NOMO-1 treated with DMSO at 0.1 percent for 48 hours (cell line): ENCODE measurements at regions not wholly inside any gene's neighbourhood (a gene's known extent, or its start where the extent isn't known, plus 50 kb on each side); places are given as distances from the start of the nearest gene placed in this dataset.

Source experiments
- DNase-seq: peaks from one replicate; lab custom pipeline; 2025; ENCODE audit not compliant: unreplicated experiment; lab: John Stamatoyannopoulos, UW

DNA sequence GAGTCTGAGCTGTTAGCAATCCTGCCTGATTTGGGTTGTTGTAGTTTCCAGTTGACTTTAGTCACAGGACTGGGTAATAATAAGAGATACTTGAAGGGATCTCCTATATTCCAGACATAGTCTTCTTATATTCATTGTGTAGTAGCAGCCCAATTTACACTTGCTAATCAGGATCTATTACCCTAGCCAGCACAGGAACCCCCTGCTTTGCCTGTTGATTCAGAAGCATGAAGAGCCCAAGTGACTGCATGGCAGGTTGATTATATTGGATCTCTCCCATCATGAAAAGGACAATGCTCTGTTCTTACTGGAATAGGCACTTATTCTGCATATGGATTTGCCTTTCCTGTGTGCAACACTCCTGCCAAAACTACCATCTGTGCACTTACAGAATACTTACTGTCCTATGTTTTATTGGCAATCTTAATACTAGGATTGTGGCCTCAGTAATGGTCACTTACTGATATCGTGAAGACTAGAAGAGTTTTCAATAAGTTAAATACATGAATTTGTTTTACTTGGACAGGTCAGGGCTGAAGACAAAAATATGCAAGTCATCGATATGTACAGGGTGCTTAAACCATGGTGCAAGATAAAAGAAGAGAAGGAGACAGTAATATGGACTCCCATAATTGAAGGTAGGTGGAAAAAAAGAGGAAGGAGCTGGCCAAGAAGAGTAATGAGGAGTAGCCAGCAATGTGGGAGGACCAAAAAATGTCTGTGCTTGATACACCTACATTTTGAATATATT is 304.1 kb downstream of the MCTP2 start:
- DNase-seq, result no peak

DNA sequence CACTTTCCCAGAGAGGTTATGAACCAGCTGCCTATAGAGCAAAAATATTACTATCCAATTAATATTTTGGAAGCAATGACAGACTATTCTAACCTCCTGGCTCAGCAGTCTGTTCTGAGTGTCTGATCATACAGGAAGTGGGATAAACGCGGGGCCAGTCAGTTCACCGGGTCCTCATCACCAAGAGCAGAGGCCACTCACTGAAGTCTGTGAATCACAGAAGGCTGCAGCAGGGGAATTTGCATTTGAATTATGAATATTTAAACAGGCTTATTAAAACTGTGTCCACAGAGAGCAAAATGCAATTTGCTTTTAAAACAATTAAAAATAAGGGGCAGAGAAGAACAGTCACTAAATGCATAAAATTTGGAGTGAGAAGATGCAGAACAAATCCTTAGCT is 305.2 kb downstream of the MCTP2 start:
- no peak for DNase-seq

DNA sequence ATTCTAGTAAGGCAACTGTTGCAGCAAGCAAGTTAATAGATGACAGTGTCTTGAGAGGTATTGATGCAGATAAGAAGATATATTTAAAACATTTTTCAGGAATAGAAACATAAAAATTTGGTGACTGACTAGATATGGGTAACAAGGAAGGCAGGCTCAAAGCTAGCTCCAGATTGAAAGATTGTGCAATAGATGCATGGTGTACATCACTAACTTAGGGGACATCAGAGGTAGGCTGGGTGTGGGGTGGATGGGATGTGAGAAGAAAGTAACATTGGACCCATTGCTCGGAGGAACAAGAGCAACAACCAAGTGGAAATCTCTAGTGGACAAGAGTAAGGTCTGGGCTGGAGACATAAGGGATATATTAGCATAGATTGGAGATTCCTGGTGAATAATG is 306.9 kb downstream of the MCTP2 start:
- DNase-seq, result no peak

DNA sequence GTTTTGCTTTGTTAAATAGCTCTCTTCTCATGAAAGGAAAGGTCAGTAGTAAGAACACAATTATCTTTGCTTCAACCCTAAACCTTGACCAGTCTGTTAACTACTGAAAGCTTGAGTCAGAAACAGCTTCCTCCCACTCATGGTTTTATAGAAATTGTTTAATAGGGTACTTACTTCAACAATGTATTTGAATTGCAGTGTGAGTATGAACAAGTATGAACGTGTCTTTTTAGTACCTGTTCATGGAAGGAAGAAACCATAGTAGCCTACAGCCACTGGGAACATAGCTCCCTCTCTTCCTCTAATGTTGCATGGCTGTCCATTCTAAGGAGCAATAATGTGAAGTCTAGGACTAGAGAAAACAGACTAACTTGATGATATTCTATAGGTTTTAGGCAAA is 311.0 kb downstream of the MCTP2 start:
- no peak for DNase-seq

DNA sequence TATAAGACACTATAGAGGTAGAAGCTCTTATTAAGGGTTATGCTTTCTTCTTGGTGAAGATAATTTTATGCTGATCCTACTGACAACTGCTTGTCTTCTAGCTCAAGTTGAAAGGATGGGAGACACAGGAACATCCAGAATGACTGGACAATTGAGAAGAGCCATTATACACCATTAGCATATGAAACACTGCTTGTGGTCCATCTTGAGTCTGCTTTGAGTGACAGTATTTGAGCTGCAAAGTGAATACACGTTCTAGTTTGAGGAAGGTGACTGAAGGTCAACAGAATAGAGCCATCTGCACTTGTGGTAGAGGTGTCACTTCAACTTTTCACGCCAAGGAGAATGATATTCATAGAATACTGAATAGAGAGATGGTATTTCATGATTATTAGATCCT is 315.4 kb downstream of the MCTP2 start:
- no peak for DNase-seq

DNA sequence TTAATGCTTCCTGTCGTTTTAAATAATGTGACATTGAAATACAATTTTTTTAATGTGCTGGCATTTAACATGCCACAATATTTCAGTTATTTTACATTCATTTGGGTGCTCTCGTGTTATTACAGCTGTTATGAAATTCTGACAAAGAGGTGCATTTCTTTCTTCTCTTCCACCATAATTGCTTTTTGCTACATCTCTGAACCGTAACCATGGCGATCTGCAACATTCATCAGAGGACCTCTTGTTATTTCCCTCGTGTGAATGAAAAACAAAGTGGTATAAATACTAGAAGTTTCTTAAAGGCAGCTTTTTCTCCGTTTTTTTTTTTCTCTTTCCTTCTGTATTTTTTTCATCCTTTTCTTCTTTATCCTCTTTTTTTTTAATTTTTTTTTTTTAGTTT is 316.4 kb downstream of the MCTP2 start:
- DNase-seq, result no peak

DNA sequence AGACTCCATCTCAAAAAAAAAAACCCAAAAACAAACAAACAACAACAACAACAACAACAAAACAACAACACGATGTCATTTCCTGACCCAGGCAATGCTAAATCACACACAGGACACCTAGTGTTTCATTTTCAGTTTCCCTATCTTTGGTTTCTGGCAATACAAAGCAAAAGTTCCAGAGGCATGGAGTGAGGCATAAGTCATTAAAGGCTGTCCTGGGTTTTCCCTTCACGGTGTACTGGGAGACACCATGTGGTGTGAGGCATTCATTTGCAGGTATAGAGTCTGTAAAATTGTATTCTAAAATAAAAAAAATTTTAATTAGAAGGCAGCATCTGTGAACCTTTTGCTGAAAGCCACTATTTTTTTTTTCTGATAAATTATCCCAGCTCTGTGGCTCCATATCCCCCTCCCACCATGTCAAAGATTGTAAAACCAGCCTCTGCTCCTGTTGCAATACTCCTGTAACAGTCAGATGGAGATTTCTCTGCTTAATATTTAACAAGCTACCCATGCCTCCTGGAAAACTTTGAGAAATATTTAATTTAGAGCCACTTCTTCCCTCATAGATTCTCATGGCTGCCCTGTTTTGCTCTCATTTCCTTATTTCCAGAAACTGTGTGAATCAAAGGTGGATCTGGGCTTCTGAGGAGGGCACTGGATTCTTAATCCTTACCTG is 324.6 kb downstream of the MCTP2 start:
- DNase-seq, result no peak

DNA sequence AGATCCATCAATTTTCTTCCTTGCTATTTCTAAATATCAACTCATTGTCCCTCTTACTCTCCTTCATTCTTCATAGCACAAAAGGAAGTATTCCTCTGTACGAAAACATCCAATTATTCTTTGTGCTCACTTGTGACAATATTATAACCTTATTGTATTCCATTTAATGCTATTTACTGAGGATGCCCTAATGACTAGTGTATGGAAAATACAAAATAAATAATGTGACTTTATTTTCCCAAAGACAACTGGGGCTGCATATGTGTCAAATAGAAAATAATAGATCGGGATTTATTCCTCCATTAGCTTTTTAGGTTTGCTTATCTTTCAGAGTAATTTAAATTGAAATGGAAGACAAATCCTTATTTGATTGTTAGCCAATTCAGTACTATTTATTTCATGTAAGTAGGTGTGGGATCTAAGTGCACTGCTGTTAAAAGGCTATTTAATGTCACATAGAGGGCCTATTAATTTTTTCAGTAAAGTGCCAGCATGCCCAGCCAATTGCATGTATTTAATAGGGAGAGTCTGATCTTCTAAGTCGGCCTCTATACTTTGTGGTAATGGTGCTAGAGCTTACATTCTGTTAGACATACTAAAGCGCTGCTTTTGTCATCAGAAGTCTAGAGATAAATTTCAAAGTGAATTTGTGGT is 329.8 kb downstream of the MCTP2 start:
- no peak for DNase-seq

DNA sequence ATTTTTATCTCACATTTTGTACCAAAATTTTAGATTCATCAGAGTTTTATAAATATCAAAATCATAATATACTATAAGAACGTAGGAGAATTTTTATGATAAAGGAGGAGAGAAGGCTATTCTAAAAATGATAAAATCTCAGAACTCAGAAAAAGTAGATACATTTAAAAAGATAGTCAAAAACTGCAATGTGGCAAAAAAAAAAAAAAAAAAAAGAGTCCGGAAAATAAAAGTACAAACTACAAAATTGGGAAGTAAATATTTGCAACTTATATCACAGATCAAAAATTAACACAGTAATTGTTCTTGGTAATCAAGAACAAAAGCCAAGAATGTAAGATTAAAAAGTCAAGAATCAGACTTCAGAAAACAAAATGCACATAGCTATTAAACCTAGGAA is 332.1 kb downstream of the MCTP2 start:
- DNase-seq, result no peak

DNA sequence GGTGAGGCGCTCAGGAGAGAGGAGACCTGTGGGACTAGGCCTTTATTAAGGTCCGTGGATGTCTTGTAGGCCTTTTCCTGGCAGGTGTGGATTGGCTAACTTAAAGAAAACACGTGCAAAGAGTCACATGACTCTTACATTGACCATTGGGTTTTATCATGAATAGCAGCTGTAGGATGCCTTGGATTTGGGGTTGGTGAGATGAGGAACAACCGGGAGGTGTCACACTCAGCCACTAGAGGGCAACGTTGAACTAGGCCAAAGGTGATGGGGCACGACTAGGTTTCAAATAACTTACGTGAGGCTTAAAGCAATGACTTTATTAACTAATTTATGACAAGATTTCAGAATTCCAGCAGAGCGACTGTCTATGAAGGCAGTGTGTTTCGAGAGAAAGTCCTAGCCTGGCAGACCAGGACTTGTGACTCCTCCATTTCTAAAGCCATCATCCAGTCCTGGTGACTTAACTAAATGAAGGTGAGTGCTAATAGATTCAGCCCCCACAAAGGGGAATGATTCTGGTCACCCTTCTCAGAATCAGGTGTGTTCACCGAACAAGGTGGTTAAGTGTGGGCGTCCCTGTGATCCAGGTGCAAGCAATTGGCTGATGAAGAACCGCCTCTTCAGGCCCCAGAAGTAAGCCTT is 345.6 kb downstream of the MCTP2 start:
- peak; percentile 31 for DNase-seq

DNA sequence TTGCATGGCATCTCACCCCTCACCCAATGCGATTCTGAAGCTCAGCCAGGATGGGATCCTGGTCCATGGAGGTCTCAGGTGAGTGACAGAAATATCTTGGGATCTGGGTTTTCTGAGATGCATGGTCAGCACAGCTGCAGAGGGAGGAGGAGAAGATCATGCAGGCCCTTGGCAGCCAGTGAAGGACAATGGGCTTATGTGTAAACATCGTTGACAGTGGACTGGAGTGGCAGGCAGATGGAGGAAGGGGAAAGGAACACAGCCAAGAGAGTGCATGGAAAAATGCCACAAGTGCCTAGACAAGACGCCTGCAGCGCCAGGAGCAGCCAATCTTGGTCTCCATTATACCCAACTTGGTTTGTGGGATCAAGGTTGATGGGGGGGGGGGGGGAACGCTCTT is 347.9 kb downstream of the MCTP2 start:
- no peak for DNase-seq

DNA sequence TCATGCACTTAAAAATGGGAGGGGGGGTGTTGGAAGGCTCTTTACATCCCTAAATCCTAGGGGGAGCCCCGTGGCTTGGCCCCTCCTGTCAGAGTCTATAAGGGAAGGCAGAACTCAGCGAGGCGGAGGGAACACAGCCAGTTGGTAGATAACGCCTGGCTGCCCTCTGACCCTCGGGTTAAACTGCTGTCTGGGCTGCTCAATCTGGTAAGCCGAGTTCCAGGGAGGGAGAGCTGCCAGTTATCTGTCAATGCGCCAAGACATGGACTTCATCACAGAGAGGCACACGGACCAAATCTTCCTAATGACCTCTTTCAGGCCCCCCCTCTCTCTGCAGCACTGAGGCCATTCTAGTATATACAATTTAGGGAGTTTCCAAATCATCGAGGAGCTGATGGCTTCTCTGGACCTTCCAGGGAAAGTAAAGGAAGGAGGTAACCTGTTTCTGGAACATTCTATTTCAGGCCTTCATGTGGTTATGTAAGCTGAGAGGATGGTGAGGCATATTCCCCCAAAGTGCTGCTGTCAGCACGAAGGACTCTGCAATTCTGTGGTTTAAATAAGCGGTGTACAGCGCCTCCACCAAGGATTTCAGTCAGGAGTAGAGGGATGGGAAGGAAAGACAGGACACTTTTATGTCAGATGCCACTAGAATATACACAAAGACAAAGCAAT is 349.0 kb downstream of the MCTP2 start:
- DNase-seq, result no peak

DNA sequence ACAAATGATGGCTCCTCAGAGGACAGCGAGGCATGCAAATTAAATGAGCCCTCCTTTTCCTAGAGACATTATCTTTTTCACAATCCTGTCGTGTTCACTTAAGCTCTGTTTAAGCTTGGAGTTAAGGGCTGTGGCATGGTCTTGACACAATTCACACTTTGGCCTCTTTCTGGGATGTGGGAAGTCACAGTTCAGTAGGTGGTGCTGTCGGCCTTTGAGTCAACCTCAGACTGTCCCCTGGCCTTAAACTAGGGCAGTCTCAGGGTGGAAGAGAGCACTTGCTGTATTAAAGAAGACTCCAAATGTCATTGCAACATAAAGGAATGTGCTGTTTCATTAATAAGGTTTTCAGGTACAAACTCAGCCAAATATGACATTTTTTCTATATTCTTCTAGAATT is 351.0 kb downstream of the MCTP2 start:
- peak; percentile 61 for DNase-seq

DNA sequence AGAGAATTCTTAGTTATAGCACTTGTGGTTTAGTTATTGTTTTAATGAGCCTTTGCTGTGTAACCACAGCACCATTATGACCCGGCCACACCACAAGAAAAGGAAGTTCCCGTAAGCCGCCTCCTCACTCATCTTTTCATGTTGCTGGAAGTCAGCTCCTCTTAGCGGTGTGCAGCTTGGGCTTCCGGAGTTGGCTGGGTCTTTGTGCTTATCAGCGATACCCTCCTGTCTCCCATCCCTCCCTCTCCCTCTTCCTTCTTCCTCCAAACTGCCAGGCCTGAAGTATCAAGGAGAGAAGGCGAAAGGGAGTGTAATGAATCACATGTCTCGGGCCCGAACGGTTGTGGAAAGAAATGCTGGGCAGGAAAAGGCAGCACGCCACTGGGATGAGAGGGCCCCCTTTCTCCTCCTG is 353.5 kb downstream of the MCTP2 start:
- DNase-seq, result peak; percentile 87

DNA sequence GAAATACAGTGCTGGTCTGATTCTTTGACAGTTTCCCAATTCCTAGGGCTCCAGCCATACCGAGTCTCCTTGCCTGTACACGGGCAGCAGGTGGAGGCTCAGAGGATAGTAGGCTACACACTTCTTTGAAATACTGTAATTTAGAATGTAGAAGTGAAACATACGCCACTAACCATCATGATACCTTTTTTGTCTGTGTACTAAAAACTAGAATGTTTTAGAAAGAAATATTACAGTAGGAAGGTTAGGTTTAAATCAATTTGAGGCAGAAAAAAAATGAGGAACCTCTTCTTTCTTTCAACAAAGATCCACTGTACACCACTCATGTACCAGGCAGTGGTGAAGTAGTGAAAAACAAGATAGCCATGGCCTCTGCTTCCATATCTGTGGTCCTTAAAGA is 354.7 kb downstream of the MCTP2 start:
- DNase-seq, result no peak

DNA sequence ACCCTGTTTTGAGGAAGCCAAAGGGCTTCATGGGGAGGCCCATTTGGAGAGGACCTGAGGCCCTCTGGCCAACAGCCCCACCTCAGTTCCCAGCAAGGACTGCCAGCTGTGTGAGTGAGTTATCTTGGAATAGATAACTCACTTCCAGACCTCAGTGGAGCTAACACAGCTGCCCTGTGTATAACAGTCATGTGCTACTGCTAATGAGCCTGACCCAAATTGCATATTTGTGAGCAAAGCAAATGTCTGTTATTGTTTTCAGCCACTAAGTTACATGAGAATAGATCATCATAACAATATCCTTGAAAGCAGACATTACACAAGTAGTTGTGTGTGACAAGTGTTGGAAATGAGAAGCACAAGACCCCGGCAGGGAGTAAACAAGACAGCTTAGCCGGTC is 355.8 kb downstream of the MCTP2 start:
- no peak for DNase-seq

DNA sequence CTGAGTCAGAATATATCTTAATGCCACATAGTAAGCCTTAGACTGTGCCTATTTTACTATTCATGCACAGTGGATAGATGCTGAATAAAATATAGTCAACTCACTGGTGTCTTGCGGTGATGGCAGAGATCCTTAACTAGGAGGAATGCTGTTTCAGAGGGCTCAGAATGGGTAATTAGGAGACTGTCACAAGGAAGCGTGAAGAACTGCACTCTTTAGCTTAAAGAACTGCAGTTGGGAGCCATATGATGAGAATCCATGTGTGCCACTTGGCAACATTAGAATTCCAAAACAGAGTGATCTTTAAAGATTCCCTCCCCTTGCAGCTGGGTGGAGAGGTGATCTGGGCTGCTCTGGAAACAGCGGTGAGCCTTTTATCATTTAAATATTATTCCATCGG is 357.6 kb downstream of the MCTP2 start:
- DNase-seq, result no peak

DNA sequence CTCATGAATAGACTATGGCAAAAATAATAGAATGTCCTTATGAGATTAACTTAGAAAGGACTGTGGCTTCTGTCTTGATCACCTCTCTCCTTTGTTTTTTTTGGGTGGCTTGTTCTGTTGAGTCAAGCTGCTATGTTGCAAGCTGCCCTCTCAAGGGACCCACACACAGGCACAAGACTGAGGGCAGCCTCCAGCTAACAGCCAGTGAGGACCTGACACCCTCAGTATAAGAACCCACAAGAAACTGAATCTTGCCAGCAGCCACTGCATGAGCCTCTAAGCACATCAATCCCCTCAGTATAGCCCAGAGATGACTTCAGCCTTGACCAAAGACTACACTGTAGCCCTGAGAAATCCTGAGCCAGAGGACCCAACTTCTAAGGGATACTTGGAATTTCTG is 361.1 kb downstream of the MCTP2 start:
- DNase-seq, result no peak

DNA sequence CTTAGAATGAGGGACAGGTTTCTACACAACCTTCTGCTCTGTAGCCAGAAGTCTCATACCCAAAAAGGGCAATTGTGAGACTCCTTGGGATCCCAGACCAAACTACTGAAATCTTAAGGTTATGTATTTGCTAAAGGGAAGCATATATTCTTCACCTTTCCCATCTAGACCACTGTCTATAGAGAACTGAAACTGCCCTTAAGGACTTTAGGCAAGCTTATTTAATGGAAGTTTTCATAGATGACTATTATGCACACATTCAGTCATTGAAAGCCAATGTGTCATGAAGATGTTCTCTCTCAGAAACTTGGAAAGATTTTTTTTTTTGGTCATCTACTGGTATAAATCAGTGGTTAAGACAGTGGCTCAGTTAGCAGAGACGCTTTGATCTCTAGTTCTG is 365.3 kb downstream of the MCTP2 start:
- peak; percentile 45 for DNase-seq

DNA sequence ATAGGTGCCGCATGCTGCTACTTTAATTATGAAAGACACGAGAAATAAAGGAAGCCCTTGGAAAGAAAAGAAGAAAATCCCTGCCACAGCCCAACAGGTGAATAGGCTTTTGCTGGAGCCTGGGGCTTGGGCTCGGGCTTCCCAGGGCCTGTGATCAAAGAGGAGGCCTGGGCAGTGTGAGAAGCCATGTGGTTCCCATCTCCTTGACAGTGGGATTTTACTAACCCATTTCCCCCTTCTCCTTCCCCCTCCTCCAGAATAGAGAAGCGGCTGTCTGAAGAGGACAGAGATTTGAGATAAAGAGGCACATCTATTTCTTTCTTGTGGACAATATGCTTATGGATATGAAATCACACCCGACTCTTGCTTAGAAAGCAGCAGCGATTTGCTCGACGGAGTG is 369.1 kb downstream of the MCTP2 start:
- no peak for DNase-seq

DNA sequence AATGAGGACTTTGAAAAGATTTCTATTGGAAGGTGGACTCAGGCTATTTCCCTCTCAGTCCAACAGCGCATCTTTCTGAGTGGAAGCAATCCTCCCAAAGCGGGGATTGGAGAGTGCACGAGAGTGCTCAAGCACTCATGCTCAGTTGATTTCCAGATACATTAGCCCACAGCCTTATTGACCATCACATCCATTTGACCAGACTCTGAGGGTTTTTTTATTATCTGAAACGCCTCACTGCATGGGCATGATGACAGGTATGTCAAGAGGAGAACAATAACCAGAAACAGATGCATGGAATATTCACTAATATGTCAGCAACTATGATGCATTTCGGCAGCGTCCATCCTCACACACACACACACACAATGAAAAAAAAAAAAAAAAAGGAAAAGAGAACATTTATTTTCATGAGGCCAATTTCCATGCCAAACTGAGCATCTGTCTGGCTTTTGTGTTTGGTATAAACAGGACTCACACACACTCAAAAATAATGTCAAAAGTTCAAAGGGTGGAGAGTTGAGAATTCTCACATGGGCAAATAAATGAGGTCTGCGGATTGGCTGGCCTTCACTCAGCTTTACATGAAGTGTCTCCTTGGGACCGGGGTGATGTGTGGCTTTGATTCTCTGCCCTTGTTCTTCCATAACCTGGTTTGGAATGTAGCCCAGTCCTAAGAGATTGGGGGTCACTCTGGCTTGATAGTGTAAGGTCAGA is 371.6 kb downstream of the MCTP2 start:
- no peak for DNase-seq
